ENCODE measurements at regions not wholly inside any gene's neighbourhood (a gene's known extent, or its start where the extent isn't known, plus 50 kb on each side); places are given as distances from the start of the nearest gene placed in this dataset.

- TF ChIP-seq NKRF (IDR thresholded peaks at IDR 0.05; ENCODE audit: borderline replicate concordance) (no peak), BCL6 (CRISPR knock-in tag; IDR thresholded peaks at IDR 0.05) (no peak), JUNB (CRISPR knock-in tag; conservative IDR thresholded peaks at IDR 0.05) (no peak), GTF3C2 (IDR thresholded peaks at IDR 0.05; ENCODE audit: borderline replicate concordance, extremely low read depth, insufficient read length) (no peak)
These were observed 410.1 kb downstream of the OMA1 start (continued) for GRCh38 chr1:58136387-58136786.

GRCh38 chr1:58135821-58136321 is 410.7 kb downstream of the OMA1 start:
- H3K27me3 ChIP-seq (ENCODE audit: control insufficient read depth in 2 of 2, insufficient read depth in 2 of 2, low read length in 2 of 2), result no peaks in the 10 kb centered on the region; a peak in 1 of 5 replicates
- no peak overlapping the region for H2AFZ ChIP-seq (ENCODE audit: low read depth, low read length)
- ATAC-seq, result no peak
- WGBS (ENCODE audit: insufficient coverage, low coverage, missing lambda C conversion rate), result 3% methylated on average over 2 of the region's 3 CpGs
- no peak overlapping the region for H3K27ac ChIP-seq (ENCODE audit: extremely low read depth, low read depth, low read length)
- no peaks in the 10 kb centered on the region for H3K79me2 ChIP-seq (ENCODE audit: control insufficient read depth, insufficient read depth, low read length)
- POLR2A ChIA-PET, result no interaction called here
- no peak for FAIRE-seq
- no peaks in the 10 kb centered on the region for H3K9me3 ChIP-seq (replicated peaks; ENCODE audit: control insufficient read depth, insufficient read depth, low read depth, low read length)
- no peaks in the 10 kb centered on the region for H4K20me1 ChIP-seq (replicated peaks; ENCODE audit: control insufficient read depth, insufficient read depth, low read length)
- CTCF ChIA-PET (ENCODE audit: low intra/inter-chr PET ratio), result no interaction called here
- no peaks in the 10 kb centered on the region for H3K4me1 ChIP-seq (replicated peaks in 1 of 2; ENCODE audit: control insufficient read depth in 2 of 2, insufficient read depth in 2 of 2, low read length in 2 of 2)
- no peaks in the 10 kb centered on the region for H3K9me1 ChIP-seq (ENCODE audit: control insufficient read depth, insufficient read depth, low read length)
- H3K4me3 ChIP-seq, result no peak overlapping the region
- intact Hi-C loops (cut with micrococcal nuclease), result no loop called here
- no peak for DNase-seq (ENCODE audit: extremely low read depth in 1 of 4, low spot score in 3 of 4)
- in situ Hi-C loops (cut with MboI), result no loop called here
- no peak overlapping the region for H3K9ac ChIP-seq (ENCODE audit: insufficient read depth in 1 of 2, low read depth in 2 of 2, low read length in 2 of 2)
- H3K4me2 ChIP-seq (ENCODE audit: insufficient read depth, low read length), result no peak overlapping the region
- no TSS peak for BruUV-seq (replicated peaks)
- no peaks in the 10 kb centered on the region for H3K36me3 ChIP-seq (ENCODE audit: control insufficient read depth, insufficient read depth, low read length)
- TF ChIP-seq HMG20A (CRISPR knock-in tag; conservative IDR thresholded peaks at IDR 0.05) (no peak), POLR2G (IDR thresholded peaks at IDR 0.05; ENCODE audit: low read depth, low read length) (no peak), RNF219 (CRISPR knock-in tag; IDR thresholded peaks at IDR 0.05) (no peak), RCOR1 (IDR thresholded peaks at IDR 0.05; ENCODE audit: borderline replicate concordance in 1 of 2, low read depth in 2 of 2, low read length in 2 of 2) (no peak), SRSF7 (optimal IDR thresholded peaks at IDR 0.05; ENCODE audit: low read depth, low read length) (no peak), ZBTB1 (CRISPR knock-in tag; IDR thresholded peaks at IDR 0.05; ENCODE audit: borderline replicate concordance, low read depth) (no peak), NCOA2 (IDR thresholded peaks at IDR 0.05; ENCODE audit: partially characterized antibody in 2 of 2) (no peak), SNAPC5 (CRISPR knock-in tag; IDR thresholded peaks at IDR 0.05) (no peak), ZNF23 (CRISPR knock-in tag; IDR thresholded peaks at IDR 0.05) (no peak), ZNF696 (CRISPR knock-in tag; conservative IDR thresholded peaks at IDR 0.05) (no peak)

Measured in K562 (cell line).